H1 (cell line): ENCODE measurements at regions not wholly inside any gene's neighbourhood (a gene's known extent, or its start where the extent isn't known, plus 50 kb on each side); places are given as distances from the start of the nearest gene placed in this dataset.

Source experiments
- CTCF ChIA-PET: fragments of 300-600 bp; sonication (Branson Sonifier 250); formaldehyde crosslinking; loops from one replicate; lab custom pipeline; 2021; ENCODE audit not compliant: partially characterized antibody; lab: Charles Lee
- POLR2A ChIA-PET: fragments of 300-600 bp; sonication (Branson Sonifier 250); formaldehyde crosslinking; loops from one replicate; lab custom pipeline; 2021; ENCODE audit warnings: inconsistent platforms; ENCODE audit not compliant: partially characterized antibody; lab: Charles Lee
- DNase-seq, 2 experiments: peaks; one replicate each; pipeline versions ENCODE4 v3.0.0 to v3.0.0-alpha.2; 2010 to 2022; ENCODE audit warnings: low spot score in 2 of 2, low read depth in 1 of 2, mixed read lengths in 1 of 2
- FAIRE-seq: peaks from 2 replicates; lab custom pipeline; 2011; peaks lifted over from hg19 to GRCh38; lab: Jason Lieb, UNC
- H2AFZ ChIP-seq: 2 replicates; pipeline ENCODE4 v1.8.1; 2012; ENCODE audit warnings: low read length, inconsistent platforms
- H2AK5ac ChIP-seq: 2 replicates; pipeline ENCODE4 v1.6.1; 2013; ENCODE audit warnings: low read depth, low read length
- H2BK120ac ChIP-seq: replicated peaks from 2 replicates; pipeline ENCODE3; 2013; ENCODE audit warnings: low read depth, low read length, inconsistent platforms
- H2BK12ac ChIP-seq: 2 replicates; pipeline ENCODE4 v1.6.1; 2013; ENCODE audit warnings: low read depth, low read length
- H2BK15ac ChIP-seq: 2 replicates; pipeline ENCODE4 v1.6.1; 2013; ENCODE audit warnings: low read length
- H2BK20ac ChIP-seq: 2 replicates; pipeline ENCODE4 v1.6.1; 2013; ENCODE audit warnings: low read length
- H2BK5ac ChIP-seq: 2 replicates; pipeline ENCODE4 v1.6.1; 2013; ENCODE audit warnings: low read depth, low read length
- H3K14ac ChIP-seq: 2 replicates; pipeline ENCODE4 v1.6.1; 2013; ENCODE audit warnings: inconsistent platforms; ENCODE audit not compliant: insufficient read length
- H3K18ac ChIP-seq: 2 replicates; pipeline ENCODE4 v1.6.1; 2013; ENCODE audit warnings: low read length; ENCODE audit errors: extremely low read depth
- H3K23ac ChIP-seq: 2 replicates; pipeline ENCODE4 v1.6.1; 2013; ENCODE audit warnings: inconsistent platforms; ENCODE audit not compliant: insufficient read length
- H3K23me2 ChIP-seq: 2 replicates; pipeline ENCODE4 v1.6.1; 2013; ENCODE audit warnings: low read depth, low read length
- H3K27ac ChIP-seq: 2 replicates; pipeline ENCODE4 v1.6.1; 2011; ENCODE audit warnings: low read depth, low read length, inconsistent platforms
- H3K27me3 ChIP-seq, 4 experiments: replicated peaks in 1 of 4; 1 replicate in 1 of 4; 2 replicates in 3 of 4; pipeline versions ENCODE4 v1.6.1 to v1.8.1; 2011 to 2013; ENCODE audit warnings: low read length in 3 of 4, mild to moderate bottlenecking in 3 of 4, inconsistent platforms in 2 of 4, mixed read lengths in 2 of 4, moderate library complexity in 1 of 4; ENCODE audit not compliant: control insufficient read depth in 3 of 4, insufficient read depth in 3 of 4; ENCODE audit errors: extremely low read depth in 1 of 4
- H3K36me3 ChIP-seq, 4 experiments: 2 replicates each; pipeline versions ENCODE4 v1.6.1 to v1.8.1; 2011 to 2013; ENCODE audit warnings: mild to moderate bottlenecking in 4 of 4, low read length in 3 of 4, moderate library complexity in 2 of 4, control low read depth in 1 of 4, inconsistent platforms in 1 of 4; ENCODE audit not compliant: insufficient read depth in 4 of 4, control insufficient read depth in 2 of 4
- H3K4ac ChIP-seq: replicated peaks from 2 replicates; pipeline ENCODE3; 2013; ENCODE audit warnings: low read length, low read depth, mixed read lengths, inconsistent platforms; ENCODE audit not compliant: insufficient read length
- H3K4me1 ChIP-seq, 4 experiments: replicated peaks in 1 of 4; 1 replicate in 1 of 4; 2 replicates in 3 of 4; pipeline versions ENCODE4 v1.6.1 to v1.8.1; 2011 to 2013; ENCODE audit warnings: low read length in 3 of 4, inconsistent platforms in 2 of 4, mixed read lengths in 1 of 4; ENCODE audit not compliant: insufficient read depth in 4 of 4, control insufficient read depth in 3 of 4
- H3K4me2 ChIP-seq, 2 experiments: 2 replicates each; pipeline versions ENCODE4 v1.6.1 to v1.8.1; 2011 to 2013; ENCODE audit warnings: low read depth in 2 of 2, low read length in 2 of 2, control low read depth in 1 of 2, inconsistent platforms in 1 of 2, mild to moderate bottlenecking in 1 of 2; ENCODE audit not compliant: insufficient read depth in 1 of 2
- H3K4me3 ChIP-seq, 4 experiments: fragments of 200-600, 300-600 bp in 1 of 4; sonication (generic), shearing (Covaris generic), sonication (Bioruptor Twin) in 1 of 4; 2 replicates each; pipeline versions ENCODE4 v1.5.1 to v1.8.1; 2011 to 2016; ENCODE audit warnings: low read length in 4 of 4, low read depth in 3 of 4, control low read depth in 2 of 4, inconsistent platforms in 2 of 4, mild to moderate bottlenecking in 2 of 4, mixed read lengths in 1 of 4, moderate library complexity in 1 of 4; ENCODE audit not compliant: insufficient read depth in 2 of 4; ENCODE audit errors: extremely low read depth in 1 of 4
- H3K56ac ChIP-seq: replicated peaks from 2 replicates; pipeline ENCODE3; 2013; ENCODE audit warnings: low read depth, mild to moderate bottlenecking, mixed read lengths, low read length, inconsistent platforms; ENCODE audit not compliant: insufficient read length
- H3K79me1 ChIP-seq: 2 replicates; pipeline ENCODE4 v1.6.1; 2013; ENCODE audit warnings: low read depth, low read length, control low read depth
- H3K79me2 ChIP-seq, 2 experiments: 2 replicates each; pipeline versions ENCODE4 v1.6.1 to v1.8.1; 2012 to 2013; ENCODE audit warnings: low read length in 2 of 2, mild to moderate bottlenecking in 2 of 2, inconsistent platforms in 1 of 2; ENCODE audit not compliant: insufficient read depth in 2 of 2, control insufficient read depth in 1 of 2
- H3K9ac ChIP-seq, 4 experiments: replicated peaks in 1 of 4; 1 replicate in 1 of 4; 2 replicates in 3 of 4; pipeline versions ENCODE4 v1.6.1 to v1.8.1; 2011 to 2013; ENCODE audit warnings: low read depth in 3 of 4, low read length in 3 of 4, control low read depth in 2 of 4, mild to moderate bottlenecking in 2 of 4, moderate library complexity in 2 of 4, inconsistent platforms in 1 of 4; ENCODE audit errors: extremely low read depth in 1 of 4
- H3K9me3 ChIP-seq, 2 experiments: 2 replicates each; pipeline versions ENCODE4 v1.6.1 to v1.8.1; 2012 to 2013; ENCODE audit warnings: mild to moderate bottlenecking in 2 of 2, moderate library complexity in 2 of 2, control low read depth in 1 of 2, inconsistent platforms in 1 of 2, low read depth in 1 of 2, low read length in 1 of 2, mixed read lengths in 1 of 2; ENCODE audit not compliant: insufficient read depth in 2 of 2
- H4K20me1 ChIP-seq, 2 experiments: replicated peaks in 1 of 2; 2 replicates each; pipeline versions ENCODE3 to v1.8.1; 2011 to 2013; ENCODE audit warnings: inconsistent platforms in 2 of 2, low read length in 2 of 2, mild to moderate bottlenecking in 1 of 2; ENCODE audit not compliant: insufficient read depth in 2 of 2, control insufficient read depth in 1 of 2
- H4K5ac ChIP-seq: 2 replicates; pipeline ENCODE4 v1.6.1; 2013; ENCODE audit warnings: low read length, low read depth, mixed read lengths, inconsistent platforms; ENCODE audit not compliant: insufficient read length
- H4K8ac ChIP-seq: 2 replicates; pipeline ENCODE4 v1.8.0; 2013; ENCODE audit warnings: mild to moderate bottlenecking, moderate library complexity, low read length, inconsistent platforms; ENCODE audit not compliant: insufficient read depth; ENCODE audit errors: extremely low read depth
- H4K91ac ChIP-seq: replicated peaks from 2 replicates; pipeline ENCODE3; 2013; ENCODE audit warnings: low read length, mixed read lengths, inconsistent platforms; ENCODE audit not compliant: insufficient read length
- ASH2L ChIP-seq: fragments of 200-600, 300-600 bp; sonication (generic); IDR thresholded peaks from one replicate; pipeline ENCODE4 v1.7.1; 2017; ENCODE audit warnings: low read length
- CHD1 ChIP-seq: IDR thresholded peaks from 2 replicates; pipeline ENCODE4 v1.6.1; 2012; ENCODE audit warnings: low read depth, low read length, improper control_type of control experiment
- EGR1 ChIP-seq: IDR thresholded peaks from 2 replicates; pipeline ENCODE4 v1.6.1; 2011; ENCODE audit warnings: low read depth, low read length, borderline replicate concordance
- KDM1A ChIP-seq: fragments of 200-600, 300-600 bp; sonication (generic); IDR thresholded peaks from 2 replicates; pipeline ENCODE4 v1.7.1; 2016; ENCODE audit warnings: mild to moderate bottlenecking, low read length, borderline replicate concordance
- MAFK ChIP-seq: IDR thresholded peaks from 2 replicates; pipeline ENCODE4 v1.6.1; 2012; ENCODE audit warnings: low read depth, mild to moderate bottlenecking, improper control_type of control experiment, low read length
- POLR2AphosphoS5 ChIP-seq: IDR thresholded peaks from 2 replicates; pipeline ENCODE4 v1.6.1; 2011; ENCODE audit warnings: low read depth, low read length
- RFX5 ChIP-seq: IDR thresholded peaks from 2 replicates; pipeline ENCODE4 v1.6.1; 2011; ENCODE audit warnings: low read depth, low read length, improper control_type of control experiment, borderline replicate concordance
- SAP30 ChIP-seq: fragments of 300-600 bp; sonication (generic); IDR thresholded peaks from 2 replicates; pipeline ENCODE4 v1.7.1; 2012; ENCODE audit warnings: low read length, moderate library complexity, mild to moderate bottlenecking, inconsistent platforms; ENCODE audit not compliant: insufficient read depth, insufficient replicate concordance
- SP1 ChIP-seq: IDR thresholded peaks from 2 replicates; pipeline ENCODE4 v1.6.1; 2011; ENCODE audit warnings: low read depth, low read length
- SP2 ChIP-seq: IDR thresholded peaks from 2 replicates; pipeline ENCODE4 v1.6.1; 2012; ENCODE audit warnings: mild to moderate bottlenecking, low read length, inconsistent platforms
- TBP ChIP-seq: IDR thresholded peaks from 2 replicates; pipeline ENCODE4 v1.6.1; 2011; ENCODE audit warnings: low read depth, low read length, improper control_type of control experiment
- WGBS, 2 experiments: shearing (Covaris generic) in 1 of 2; methylation state at CpG; one replicate each; pipeline versions ENCODE4 v1.1.6 to v1.1.7; 2013 to 2015; ENCODE audit warnings: low lambda C conversion rate in 2 of 2, mixed read lengths in 2 of 2, inconsistent platforms in 1 of 2, low coverage in 1 of 2, missing lambda C conversion rate in 1 of 2; ENCODE audit not compliant: insufficient replicate concordance in 2 of 2, insufficient coverage in 1 of 2, insufficient read length in 1 of 2; ENCODE audit errors: extremely low coverage in 1 of 2, missing lambda C conversion rate in 1 of 2; 5-methylcytosine and 5-hydroxymethylcytosine counted together
- TF ChIP-seq, protein P1 (sequence below): IDR thresholded peaks from 2 replicates; pipeline ENCODE4 v1.6.1; 2012; ENCODE audit warnings: low read length, inconsistent platforms
- TF ChIP-seq, protein P2 (sequence below): IDR thresholded peaks from 2 replicates; pipeline ENCODE4 v1.6.1; 2011; ENCODE audit warnings: low read length, improper control_type of control experiment

GRCh38 chr14:71642715-71643114 lies 289.5 kb upstream of the RGS6 start:
- no peak for FAIRE-seq
- Histone ChIP-seq H3K27ac (no peak overlapping the region), H3K4me3 (no peak overlapping the region), H2BK5ac (no peak overlapping the region), H4K5ac (no peak overlapping the region), H3K9ac (no peak overlapping the region), H2BK20ac (no peak overlapping the region), H4K20me1 (no peaks in the 10 kb centered on the region), H3K56ac (no peak overlapping the region), H3K27me3 (no peaks in the 10 kb centered on the region), H2BK12ac (no peak overlapping the region), H3K18ac (no peak overlapping the region), H3K36me3 (no peaks in the 10 kb centered on the region; a peak in 1 of 8 replicates), H3K14ac (no peak overlapping the region), H3K4me1 (peaks cover 6 to 12% (median 7%) of the 10 kb centered on the region in 4 experiments; a peak in 6 of 7 replicates), H4K91ac (no peak overlapping the region), H3K79me2 (no peaks in the 10 kb centered on the region), H2BK15ac (no peak overlapping the region), H2AK5ac (no peak overlapping the region), H3K79me1 (no peaks in the 10 kb centered on the region), H4K8ac (no peak overlapping the region), H3K23me2 (no peaks in the 10 kb centered on the region), H3K23ac (no peak overlapping the region), H3K9me3 (peaks cover 0 to 2% of the 10 kb centered on the region in 2 experiments; a peak in 2 of 4 replicates), H3K4me2 (no peak overlapping the region), H3K4ac (no peak overlapping the region), H2BK120ac (no peak overlapping the region), H2AFZ (no peak overlapping the region)
- WGBS, 2 experiments, result 89% methylated on average over 1 of the region's 1 CpG; no CpG with 5 or more reads in 1 of the 2 experiments
- POLR2A ChIA-PET, result no interaction called here
- no peak for DNase-seq
- CTCF ChIA-PET, result no interaction called here
- TF ChIP-seq, protein P1, sequence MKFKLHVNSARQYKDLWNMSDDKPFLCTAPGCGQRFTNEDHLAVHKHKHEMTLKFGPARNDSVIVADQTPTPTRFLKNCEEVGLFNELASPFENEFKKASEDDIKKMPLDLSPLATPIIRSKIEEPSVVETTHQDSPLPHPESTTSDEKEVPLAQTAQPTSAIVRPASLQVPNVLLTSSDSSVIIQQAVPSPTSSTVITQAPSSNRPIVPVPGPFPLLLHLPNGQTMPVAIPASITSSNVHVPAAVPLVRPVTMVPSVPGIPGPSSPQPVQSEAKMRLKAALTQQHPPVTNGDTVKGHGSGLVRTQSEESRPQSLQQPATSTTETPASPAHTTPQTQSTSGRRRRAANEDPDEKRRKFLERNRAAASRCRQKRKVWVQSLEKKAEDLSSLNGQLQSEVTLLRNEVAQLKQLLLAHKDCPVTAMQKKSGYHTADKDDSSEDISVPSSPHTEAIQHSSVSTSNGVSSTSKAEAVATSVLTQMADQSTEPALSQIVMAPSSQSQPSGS, result no peak
- TF ChIP-seq RFX5 (no peak), POLR2AphosphoS5 (no peak), SAP30 (no peak), SP2 (no peak), TBP (no peak), KDM1A (no peak), EGR1 (no peak), SP1 (no peak), MAFK (no peak), CHD1 (no peak), ASH2L (no peak)
- TF ChIP-seq, protein P2, sequence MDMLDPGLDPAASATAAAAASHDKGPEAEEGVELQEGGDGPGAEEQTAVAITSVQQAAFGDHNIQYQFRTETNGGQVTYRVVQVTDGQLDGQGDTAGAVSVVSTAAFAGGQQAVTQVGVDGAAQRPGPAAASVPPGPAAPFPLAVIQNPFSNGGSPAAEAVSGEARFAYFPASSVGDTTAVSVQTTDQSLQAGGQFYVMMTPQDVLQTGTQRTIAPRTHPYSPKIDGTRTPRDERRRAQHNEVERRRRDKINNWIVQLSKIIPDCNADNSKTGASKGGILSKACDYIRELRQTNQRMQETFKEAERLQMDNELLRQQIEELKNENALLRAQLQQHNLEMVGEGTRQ, result no peak
